HEK293 (cell line): ENCODE measurements at regions not wholly inside any gene's neighbourhood (a gene's known extent, or its start where the extent isn't known, plus 50 kb on each side); places are given as distances from the start of the nearest gene placed in this dataset.

Experiments used
- PBX3 ChIP-seq: sonication (generic); formaldehyde crosslinking; IDR thresholded peaks from 2 replicates; pipeline ENCODE4 v1.8.1; 2022; ENCODE audit warnings: mild to moderate bottlenecking, moderate library complexity, missing genetic modification reagents
- WT1 ChIP-seq: fragments of 450-650 bp; formaldehyde crosslinking; IDR thresholded peaks from 2 replicates; pipeline ENCODE4 v1.5.1; 2016; ENCODE audit warnings: missing biosample characterization, missing genetic modification characterization
- ZBTB7A ChIP-seq: fragments of 450-650 bp; formaldehyde crosslinking; IDR thresholded peaks from 2 replicates; pipeline ENCODE4 v1.5.1; 2016; ENCODE audit warnings: low read depth, missing biosample characterization, missing genetic modification characterization
- ZNF76 ChIP-seq: fragments of 450-650 bp; formaldehyde crosslinking; IDR thresholded peaks from 2 replicates; pipeline ENCODE4; 2016; ENCODE audit warnings: low read depth, missing biosample characterization, missing genetic modification characterization, borderline replicate concordance
- ZNF768 ChIP-seq: fragments of 450-650 bp; formaldehyde crosslinking; IDR thresholded peaks from 2 replicates; pipeline ENCODE4 v1.5.1; 2018; ENCODE audit warnings: missing biosample characterization, mild to moderate bottlenecking, missing genetic modification characterization
- ZNF785 ChIP-seq: fragments of 450-650 bp; formaldehyde crosslinking; IDR thresholded peaks from 2 replicates; pipeline ENCODE4 v1.5.1; 2016; ENCODE audit warnings: missing biosample characterization, missing genetic modification characterization
- TF ChIP-seq, protein P1 (sequence below): fragments of 450-650 bp; formaldehyde crosslinking; IDR thresholded peaks from 2 replicates; pipeline ENCODE4 v1.5.1; 2016; ENCODE audit warnings: missing biosample characterization, missing genetic modification characterization

GRCh38 chr4:112717856-112718255 lies 80.9 kb downstream of the LARP7 start:
- no peak for TF ChIP-seq WT1
- no peak for TF ChIP-seq ZNF76 (tag by site-specific recombination)
- no peak for TF ChIP-seq ZBTB7A (tag by site-specific recombination)
- TF ChIP-seq, protein P1, sequence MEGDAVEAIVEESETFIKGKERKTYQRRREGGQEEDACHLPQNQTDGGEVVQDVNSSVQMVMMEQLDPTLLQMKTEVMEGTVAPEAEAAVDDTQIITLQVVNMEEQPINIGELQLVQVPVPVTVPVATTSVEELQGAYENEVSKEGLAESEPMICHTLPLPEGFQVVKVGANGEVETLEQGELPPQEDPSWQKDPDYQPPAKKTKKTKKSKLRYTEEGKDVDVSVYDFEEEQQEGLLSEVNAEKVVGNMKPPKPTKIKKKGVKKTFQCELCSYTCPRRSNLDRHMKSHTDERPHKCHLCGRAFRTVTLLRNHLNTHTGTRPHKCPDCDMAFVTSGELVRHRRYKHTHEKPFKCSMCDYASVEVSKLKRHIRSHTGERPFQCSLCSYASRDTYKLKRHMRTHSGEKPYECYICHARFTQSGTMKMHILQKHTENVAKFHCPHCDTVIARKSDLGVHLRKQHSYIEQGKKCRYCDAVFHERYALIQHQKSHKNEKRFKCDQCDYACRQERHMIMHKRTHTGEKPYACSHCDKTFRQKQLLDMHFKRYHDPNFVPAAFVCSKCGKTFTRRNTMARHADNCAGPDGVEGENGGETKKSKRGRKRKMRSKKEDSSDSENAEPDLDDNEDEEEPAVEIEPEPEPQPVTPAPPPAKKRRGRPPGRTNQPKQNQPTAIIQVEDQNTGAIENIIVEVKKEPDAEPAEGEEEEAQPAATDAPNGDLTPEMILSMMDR, result no peak
- TF ChIP-seq PBX3 (CRISPR knock-in tag), result no peak
- TF ChIP-seq ZNF785, result no peak
- no peak for TF ChIP-seq ZNF768
